HG02610 (cell line): ENCODE measurements at regions not wholly inside any gene's neighbourhood (a gene's known extent, or its start where the extent isn't known, plus 50 kb on each side); places are given as distances from the start of the nearest gene placed in this dataset.
"Not testable (repeated sequence)": the region's sequence is repeated elsewhere in the genome, so short reads cannot be mapped to it uniquely, and the experiment has no call there.

Source experiments
- ATAC-seq: cut with Tn5 transposase; IDR thresholded peaks from one replicate; pipeline ENCODE4 v1.9.1; 2021; ENCODE audit warnings: mild to moderate bottlenecking, moderate library complexity; ENCODE audit not compliant: unreplicated experiment

DNA sequence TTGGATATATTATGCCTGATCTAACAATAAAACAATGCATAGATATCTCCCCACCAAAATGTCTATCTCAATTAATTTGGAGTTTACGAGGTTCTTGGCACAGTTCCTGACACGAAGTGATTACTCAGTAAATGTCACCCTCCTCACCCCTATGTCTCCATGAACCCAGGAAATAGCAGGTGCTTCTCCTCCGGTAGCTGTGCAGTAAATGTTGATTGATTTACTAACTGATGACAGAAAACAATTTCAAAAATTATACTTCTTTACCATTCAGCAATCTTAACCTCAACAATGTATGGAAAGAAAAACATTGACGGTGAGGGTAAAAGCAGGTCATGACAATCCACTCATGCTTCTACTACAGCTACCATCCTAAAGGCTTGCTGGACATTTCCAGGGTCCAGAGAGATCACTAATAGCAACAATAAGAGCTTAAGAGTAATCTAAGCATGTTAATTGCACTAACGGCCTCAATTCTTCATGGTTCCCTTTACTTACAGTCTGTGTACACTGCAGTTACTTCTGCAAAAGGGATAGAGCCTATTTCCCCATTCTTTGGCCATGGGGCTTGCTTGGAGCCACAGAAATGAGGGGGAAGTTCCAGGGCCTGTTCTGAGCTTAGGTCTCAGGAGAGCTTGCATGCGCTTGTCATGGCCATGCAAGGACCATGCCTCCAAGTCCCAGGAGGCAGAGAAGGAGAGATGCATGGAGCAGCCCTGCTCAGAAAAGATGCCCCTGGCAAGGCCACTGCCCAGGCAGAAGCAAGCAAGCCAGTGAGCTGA is 222.6 kb downstream of the ATP6V0E2 start:
- not testable (repeated sequence) for ATAC-seq

DNA sequence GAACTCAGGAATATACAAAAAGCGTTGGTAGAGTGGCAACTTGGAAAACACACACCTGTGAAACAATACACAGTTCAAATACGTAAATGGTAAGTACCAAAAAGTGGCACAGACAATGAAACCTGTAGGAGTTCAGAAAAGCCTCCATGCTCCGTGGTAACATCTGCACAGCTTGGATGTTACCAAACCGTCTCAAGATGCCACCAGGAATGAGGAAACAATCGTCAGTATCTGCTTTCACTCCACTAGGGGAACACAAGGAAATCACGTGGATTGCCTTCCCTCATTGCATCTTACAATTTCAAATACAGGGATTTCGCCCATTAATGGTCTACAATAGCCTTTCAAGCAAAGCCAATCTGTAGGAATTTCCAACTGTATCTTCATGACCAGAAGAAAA is 224.6 kb upstream of the LRRC61 start:
- not testable (repeated sequence) for ATAC-seq

DNA sequence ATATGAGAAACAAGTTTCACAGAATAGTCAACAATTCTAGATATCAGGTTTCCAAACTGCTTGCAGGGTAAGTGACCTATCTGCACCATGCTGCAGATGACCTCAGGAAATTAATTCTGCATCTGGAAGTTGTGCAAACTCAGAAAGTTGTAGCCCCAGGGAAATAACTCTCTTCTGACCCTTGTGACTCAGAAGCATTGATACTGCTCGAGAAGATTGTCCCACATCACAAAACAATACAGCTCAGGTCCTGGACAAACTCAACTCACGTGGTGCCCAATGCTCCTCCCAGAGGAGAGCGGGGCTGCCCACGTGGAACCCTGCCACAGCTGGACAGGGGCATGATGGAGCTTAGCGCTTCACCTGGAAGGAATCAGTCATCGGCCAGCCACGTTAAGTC is 221.9 kb upstream of the LRRC61 start:
- ATAC-seq: not testable (repeated sequence)

DNA sequence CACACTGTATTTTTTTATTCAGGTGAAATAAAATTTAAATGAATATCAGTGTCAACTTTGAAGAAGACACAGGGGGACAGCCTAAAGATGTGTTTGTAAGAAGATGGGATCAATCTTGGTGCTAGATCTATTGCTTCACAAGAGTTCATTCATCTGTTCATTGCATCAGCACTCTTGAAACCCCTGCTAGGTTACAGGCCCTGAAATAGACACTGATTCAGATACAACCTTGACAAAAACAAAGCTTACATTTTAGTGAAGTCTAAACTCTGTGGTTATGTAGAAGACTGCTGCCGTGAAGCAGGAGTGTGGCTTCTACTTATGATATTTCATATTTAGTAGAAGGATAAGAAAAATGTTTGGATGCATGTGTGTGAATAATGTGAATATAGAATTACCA is 215.9 kb upstream of the LRRC61 start:
- ATAC-seq: not testable (repeated sequence)

DNA sequence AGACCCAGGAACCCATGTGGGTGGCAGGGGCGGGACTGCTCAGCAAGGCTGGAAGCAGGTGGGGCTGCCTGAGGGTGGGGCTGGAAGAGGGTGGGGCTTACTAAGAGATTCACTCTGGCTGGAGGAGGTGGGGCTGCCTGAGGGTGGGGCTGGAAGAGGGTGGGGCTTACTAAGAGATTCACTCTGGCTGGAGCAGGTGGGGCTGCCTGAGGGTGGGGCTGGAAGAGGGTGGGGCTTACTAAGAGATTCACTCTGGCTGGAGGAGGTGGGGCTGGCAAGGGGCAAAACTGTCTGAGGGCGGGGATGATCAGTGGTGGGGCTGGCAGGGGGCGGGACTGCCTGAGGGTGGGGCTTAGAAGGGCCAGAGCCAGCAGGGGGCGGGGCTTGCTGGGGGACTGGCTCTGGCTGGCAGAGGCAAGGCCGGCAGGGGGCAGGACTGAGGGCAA is 212.8 kb upstream of the LRRC61 start:
- not testable (repeated sequence) for ATAC-seq

DNA sequence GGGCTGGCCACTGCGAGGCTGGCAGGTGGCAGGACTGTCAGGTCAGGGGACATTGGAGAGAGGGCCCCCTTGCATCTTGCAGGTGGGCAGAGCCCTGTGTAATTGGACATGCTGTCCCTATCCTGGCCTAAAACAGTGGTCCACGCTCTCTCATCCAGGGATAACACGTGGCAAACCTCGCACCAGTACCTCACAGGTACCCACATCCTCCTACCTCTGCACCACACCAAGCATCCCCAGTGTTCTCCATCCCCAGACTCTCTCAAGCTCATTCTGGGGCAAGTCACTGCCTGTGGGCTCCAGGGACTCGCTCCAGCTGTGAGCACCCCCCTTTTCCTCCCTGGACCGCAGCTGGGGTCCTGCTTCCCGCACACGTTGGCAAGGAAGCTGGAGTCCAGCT is 212.3 kb upstream of the LRRC61 start:
- not testable (repeated sequence) for ATAC-seq

DNA sequence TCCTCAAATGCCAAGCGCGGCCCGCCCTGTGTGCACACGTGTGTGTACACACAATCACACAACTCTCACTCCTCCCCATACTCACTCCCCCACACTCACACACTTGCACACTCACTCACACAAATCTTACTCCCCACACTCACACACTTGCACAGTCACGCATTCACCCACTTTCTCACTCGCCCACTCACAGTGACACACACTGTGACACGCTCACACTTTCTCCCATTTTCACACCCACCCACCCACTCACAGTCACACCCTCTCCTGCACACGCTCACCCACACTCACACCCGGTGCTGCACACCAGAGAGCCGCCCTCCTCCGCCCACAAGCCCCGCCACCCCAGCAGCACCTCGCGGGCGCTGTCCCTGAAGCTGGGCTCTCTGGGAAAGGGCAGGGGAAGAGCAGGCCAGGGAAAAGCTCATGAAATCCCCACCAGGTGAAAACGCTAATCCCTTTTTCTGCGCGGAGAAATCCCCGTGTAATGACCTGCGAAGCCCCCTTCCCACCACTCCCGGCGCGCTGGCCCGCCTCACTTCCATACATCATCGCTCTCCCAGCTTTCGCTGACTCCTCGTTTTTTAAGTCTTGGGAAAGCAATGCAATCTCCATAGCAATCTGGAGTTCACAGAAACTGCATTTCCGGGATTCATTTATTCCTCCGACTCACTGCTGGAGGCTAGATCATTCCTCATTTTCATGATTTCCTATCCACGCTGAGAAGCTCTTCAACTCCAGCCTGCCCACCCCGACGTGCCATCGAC is 211.6 kb upstream of the LRRC61 start:
- not testable (repeated sequence) for ATAC-seq

DNA sequence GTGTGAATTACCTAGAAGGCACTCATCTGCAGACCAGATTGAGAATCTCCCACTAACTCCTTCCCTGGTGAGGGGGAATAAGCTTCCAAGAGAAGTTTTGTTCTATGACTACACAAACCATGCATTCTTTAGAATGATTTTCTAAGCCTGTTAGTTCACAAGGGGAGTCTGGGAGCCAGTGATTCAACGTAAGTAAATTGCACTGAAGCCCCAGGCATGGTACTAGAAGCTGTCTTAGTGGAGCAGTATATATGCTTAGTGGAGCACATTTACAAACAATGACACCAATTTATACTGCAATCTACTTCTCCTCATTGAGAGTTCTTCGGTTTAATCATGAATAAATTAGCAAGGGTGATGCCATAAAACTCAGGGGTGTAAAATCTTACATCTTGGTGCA is 209.9 kb upstream of the LRRC61 start:
- ATAC-seq: not testable (repeated sequence)

DNA sequence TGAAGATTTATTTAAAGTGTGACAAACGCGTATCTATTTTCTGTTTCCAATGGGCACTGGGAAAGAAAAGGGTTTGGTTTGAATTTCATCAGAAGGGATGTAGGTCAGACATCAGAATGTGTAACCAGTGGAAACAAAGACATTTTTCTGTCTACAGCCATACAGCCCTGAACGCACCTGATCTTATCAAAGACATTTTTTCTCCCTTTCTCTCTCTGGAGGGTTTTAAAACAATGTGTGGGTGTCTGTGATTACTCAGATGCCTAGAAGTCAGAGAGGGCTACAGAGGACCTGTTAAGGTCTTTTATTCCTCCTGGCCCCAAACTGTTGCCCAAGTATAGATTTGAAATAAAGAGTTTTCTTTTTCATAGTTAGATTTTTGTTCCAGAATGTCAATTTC is 208.6 kb upstream of the LRRC61 start:
- not testable (repeated sequence) for ATAC-seq

DNA sequence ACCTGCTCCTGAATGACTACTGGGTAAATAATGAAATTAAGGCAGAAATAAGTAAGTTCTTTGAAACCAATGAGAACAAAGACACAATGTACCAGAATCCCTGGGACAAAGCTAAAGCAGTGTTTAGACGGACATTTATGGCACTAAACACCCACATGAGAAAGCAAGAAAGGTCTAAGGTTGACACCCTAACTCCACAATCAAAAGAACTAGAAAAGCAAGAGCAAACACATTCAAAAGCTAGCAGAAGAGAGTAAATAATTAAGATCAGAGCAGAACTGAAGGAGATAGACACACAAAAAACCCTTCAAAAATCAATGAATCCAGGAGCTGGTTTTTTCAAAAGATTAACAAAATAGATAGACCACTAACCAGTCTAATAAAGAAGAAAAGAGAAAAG is 203.2 kb upstream of the LRRC61 start:
- ATAC-seq: not testable (repeated sequence)

DNA sequence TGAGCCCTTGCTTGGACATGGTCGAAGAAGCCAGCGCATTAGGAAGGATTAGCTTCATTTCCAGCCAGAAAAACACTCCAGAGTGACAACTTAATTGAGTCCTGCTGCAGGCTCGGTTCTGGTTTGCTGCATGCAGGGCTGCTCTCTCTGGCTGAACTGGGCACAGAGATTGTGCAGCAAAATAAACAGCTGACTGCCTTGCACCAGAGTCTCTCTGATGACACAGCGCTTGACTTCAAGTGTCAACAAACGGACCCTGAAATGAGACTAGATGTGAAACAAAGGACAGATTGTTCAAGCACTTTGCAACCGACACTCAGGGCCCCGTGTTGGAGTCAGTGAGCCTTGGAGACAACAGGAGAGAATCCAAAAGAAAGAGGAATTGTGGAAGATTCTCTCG is 197.3 kb upstream of the LRRC61 start:
- ATAC-seq: not testable (repeated sequence)

DNA sequence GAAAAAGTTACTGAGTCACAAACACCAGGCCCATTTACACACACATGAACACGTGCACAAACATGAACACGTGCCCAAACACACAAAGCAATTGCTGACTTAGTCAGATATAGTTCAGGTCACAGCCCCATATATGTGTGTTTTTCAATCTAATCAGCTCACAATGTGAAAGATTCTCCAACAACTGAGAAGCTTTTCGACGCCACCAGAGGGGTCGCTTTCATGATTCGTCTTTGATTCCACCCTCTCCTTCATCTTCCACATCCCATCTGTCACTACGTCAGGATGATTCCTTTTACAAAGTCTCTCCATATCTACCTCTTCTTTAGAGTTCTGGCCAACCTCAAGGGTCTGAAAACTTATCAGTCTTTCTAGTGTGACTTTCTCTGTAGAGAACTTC is 188.7 kb upstream of the LRRC61 start:
- not testable (repeated sequence) for ATAC-seq

DNA sequence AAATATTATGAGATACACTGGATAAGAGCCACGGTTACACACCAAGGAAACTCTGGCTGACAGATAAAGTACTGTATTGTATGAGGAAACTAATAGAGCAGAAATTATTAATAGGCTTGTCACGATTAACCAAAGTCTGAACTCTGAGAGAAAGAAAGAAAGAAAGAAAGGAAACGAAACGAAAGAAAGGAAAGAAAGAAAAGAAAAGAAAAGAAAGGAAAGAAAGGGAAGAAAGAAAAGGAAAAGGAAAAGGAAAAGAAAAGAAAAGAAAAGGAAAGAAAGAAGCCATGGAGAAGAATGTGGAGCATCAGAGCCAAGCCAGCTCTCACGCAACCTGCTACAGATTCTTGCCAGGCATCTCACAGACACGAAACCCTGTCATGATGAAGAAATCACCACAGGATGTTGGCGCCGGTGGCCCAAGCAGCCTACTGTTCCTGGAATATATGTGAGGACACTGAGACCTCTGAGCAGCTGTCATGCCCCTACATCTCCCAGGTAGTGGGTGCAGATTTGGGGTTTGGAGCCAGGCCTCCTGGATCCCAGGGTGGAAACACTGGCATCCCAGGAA is 187.4 kb upstream of the LRRC61 start:
- not testable (repeated sequence) for ATAC-seq

DNA sequence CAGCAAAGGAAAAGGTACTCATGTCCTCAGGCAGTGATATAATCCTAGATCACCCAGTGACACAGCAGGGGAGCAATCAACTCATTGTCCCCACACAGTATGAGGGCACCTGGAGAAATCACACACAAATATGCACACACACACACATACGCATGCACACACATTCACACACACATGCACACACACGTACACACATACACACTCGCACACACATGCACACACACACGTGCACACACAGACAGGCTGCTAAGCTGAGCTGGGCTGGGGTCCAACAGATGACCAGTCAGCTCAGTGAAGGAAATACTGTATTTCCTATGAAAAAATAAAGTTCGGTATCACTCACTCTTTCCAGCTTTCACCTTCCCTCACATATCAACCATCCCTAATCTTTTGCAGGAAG is 183.3 kb upstream of the LRRC61 start:
- not testable (repeated sequence) for ATAC-seq

DNA sequence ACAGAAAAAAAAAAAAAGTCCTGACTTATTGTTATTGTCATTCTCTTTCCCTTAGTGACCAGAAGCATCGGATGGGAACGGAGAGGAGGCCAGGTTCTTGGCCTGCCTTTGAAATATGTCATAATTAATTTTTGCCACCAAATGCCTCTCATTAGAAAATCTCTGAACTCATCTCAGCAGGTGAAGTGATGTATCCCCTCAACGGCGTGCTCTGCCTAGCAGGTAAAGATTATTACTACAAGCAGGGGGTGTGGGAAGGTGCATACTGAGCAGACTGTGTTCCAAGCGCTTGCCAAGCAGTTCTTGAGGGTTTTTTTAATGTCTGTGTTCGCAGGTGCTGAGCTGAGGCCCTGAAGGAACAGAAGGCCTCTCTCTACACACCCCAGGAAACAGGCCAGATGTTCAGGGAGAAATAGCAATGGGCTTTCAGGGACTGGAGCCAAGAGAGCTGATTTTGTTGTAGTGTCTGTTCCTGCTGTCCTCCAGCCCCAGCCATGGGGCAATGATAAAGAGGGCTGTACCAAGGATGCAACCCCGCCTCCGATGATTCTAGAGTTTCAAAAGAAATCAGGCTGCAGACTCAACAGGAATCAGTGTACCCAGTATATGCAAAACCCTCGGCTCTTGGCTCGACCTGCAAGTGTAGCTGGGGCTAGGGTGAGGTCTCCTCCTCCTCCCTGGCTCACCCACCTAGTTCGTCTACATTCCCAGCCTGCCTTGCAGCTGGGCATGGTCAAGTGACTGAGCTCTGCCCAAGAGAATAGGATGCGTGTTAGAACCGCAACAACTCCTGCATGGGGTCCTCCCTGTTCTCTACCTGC is 181.4 kb upstream of the LRRC61 start:
- not testable (repeated sequence) for ATAC-seq

DNA sequence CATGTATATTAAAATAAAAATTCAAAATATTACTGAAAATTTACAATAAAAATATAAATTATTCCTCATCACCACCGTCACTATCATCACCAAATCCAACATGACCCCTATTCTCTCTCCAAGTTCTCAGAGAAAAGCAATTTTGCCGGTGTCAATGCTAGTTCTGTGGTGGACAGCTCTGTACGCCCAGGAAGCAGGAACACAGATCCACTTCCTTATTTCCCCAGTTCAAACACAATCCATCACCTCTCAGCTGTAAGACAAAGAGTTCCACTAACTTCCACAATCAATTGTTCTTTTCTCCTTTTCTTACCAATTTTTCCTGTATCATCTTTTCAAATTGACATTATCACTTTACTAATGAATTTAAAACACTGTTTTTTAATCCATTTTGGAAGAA is 177.0 kb upstream of the LRRC61 start:
- ATAC-seq: not testable (repeated sequence)

DNA sequence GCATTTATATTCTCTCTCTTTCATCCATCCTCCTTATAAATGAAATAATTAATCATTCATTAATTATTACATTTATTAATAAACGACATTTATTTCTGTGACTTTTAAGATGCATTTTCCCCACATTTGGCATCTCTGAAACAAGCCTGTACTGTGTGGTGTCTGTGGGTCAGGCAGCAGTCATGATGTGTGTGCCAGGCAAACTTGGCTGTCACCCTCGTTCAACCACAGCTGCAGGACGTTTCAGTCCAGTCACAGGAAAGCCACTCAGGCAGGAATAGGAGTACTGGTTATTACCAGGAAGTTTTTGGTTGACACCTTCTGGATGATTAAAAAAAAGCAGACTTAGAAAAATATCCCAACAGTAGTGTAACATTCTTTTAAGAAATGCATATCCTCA is 175.6 kb upstream of the LRRC61 start:
- ATAC-seq: not testable (repeated sequence)

DNA sequence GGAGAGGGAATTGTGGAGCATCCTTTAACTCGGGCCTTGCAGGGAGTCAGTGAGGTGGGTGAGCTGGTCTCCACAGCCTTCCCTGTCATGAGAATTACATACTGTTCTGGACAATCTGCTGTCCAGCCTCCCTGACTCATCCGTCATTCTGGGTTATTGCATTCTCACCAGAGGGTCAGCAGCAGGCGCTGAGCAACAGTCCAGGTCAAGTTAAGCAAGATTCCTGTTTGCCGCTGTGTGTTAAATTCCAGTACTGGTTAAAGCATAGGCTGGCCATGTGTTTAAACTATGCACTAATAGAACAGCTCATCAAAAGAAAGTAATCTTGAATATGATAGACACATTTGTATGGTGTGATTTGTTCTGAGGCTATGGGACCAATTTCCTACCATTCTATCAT is 167.1 kb upstream of the LRRC61 start:
- ATAC-seq: not testable (repeated sequence)

DNA sequence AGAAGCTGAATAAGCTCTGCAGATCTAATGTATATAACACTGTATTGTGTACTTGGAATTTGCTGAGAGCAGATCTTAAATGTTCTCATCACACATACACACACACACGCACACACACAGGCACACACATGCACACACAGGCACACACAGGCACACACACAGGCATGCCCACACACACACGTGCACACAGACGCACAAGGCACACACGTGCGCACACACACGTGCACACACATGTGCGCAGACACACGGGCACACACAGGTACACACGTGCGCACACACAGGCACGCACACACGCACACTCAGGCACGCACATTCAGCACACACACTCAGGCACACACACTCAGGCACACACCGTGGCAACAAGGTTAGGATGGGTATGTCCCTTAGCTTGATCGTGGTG is 164.5 kb upstream of the LRRC61 start:
- ATAC-seq: not testable (repeated sequence)

DNA sequence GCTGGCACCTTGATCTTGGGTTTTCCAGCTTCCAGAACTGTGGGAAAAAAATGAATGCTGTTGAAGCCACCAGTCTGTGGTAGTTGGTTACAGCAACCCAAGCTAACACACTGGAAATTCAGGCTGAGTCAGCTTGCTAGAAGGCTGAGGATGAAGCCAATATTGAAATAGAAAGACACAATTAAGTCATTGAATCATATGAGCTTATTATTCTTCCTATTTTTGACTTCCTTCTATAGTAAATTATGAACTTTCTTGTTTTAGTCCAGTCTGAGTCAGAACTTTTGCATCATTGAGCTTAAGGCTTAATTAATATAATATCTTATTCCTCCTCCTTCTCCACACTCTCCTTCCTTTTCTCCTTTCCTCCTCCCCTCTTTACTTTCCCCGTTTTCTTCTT is 153.6 kb upstream of the LRRC61 start:
- ATAC-seq: not testable (repeated sequence)
